HCT116 (cell line): ENCODE measurements at regions not wholly inside any gene's neighbourhood (a gene's known extent, or its start where the extent isn't known, plus 50 kb on each side); places are given as distances from the start of the nearest gene placed in this dataset.

Experiments used
- ATAC-seq: fragments of 200-7000 bp; cut with Tn5 transposase; 2 replicates; pipeline ENCODE4 v1.9.1; 2020; ENCODE audit warnings: mild to moderate bottlenecking, moderate library complexity
- BruUV-seq: library from RNA; stranded (reverse); fragments of 400-500 nt; replicated peaks from 2 replicates; lab custom pipeline; 2021; lab: Mats Ljungman, UMichigan
- CTCF ChIA-PET: fragments of 300-600 bp; sonication (Branson Sonifier 250); formaldehyde crosslinking; loops from one replicate; lab custom pipeline; 2021; ENCODE audit warnings: antibody characterized with exemption; lab: Charles Lee
- POLR2A ChIA-PET: fragments of 300-600, 350-600 bp; sonication (Branson Sonifier 250); formaldehyde crosslinking; loops from one replicate; lab custom pipeline; 2021; ENCODE audit warnings: antibody characterized with exemption; lab: Charles Lee
- RAD21 ChIA-PET, 2 experiments: fragments of 300-600 bp; sonication (Branson Sonifier 250); formaldehyde crosslinking; loops; one replicate each; lab custom pipeline; 2023; ENCODE audit warnings: low total read pairs in 2 of 2; ENCODE audit not compliant: uncharacterized antibody in 2 of 2, unreplicated experiment in 2 of 2, low non-redundant PET in 1 of 2; lab: Charles Lee
- DNase-seq: peaks from one replicate; pipeline ENCODE4 v3.0.0-alpha.2; 2010; ENCODE audit warnings: low read depth, low spot score
- H2AFZ ChIP-seq: fragments of 200-600 bp; shearing (Covaris generic), sonication (generic); 2 replicates; pipeline ENCODE4 v1.6.1; 2017; ENCODE audit warnings: low read depth, mixed run types, mixed read lengths, antibody characterized with exemption, low read length; ENCODE audit not compliant: poor library complexity, severe bottlenecking
- H3K27ac ChIP-seq: 2 replicates; pipeline ENCODE4 v1.5.1; 2012; ENCODE audit warnings: low read depth, low read length
- H3K27me3 ChIP-seq: fragments of 200-600 bp; sonication (generic); 2 replicates; pipeline ENCODE4 v1.6.1; 2016; ENCODE audit warnings: mixed run types, low read length, mixed read lengths; ENCODE audit not compliant: insufficient read depth
- H3K36me3 ChIP-seq, 2 experiments: fragments of 200-500 bp in 1 of 2; fragments of 200-600 bp in 1 of 2; sonication (Bioruptor generic) in 1 of 2; sonication (generic) in 1 of 2; 2 replicates each; pipeline versions ENCODE4 v1.5.1 to v1.6.1; 2014 to 2016; ENCODE audit warnings: low read length in 2 of 2, inconsistent platforms in 1 of 2, mixed read lengths in 1 of 2, mixed run types in 1 of 2; ENCODE audit not compliant: insufficient read depth in 2 of 2, control insufficient read depth in 1 of 2
- H3K4me1 ChIP-seq, 2 experiments: fragments of 200-600 bp in 1 of 2; sonication (generic) in 1 of 2; 2 replicates each; pipeline versions ENCODE4 v1.5.1 to v1.6.1; 2012 to 2017; ENCODE audit warnings: low read length in 2 of 2, inconsistent platforms in 1 of 2, mild to moderate bottlenecking in 1 of 2, mixed read lengths in 1 of 2, mixed run types in 1 of 2, moderate library complexity in 1 of 2; ENCODE audit not compliant: insufficient read depth in 2 of 2, control insufficient read depth in 1 of 2
- H3K4me2 ChIP-seq: fragments of 200-600 bp; sonication (generic); 2 replicates; pipeline ENCODE4 v1.6.1; 2017; ENCODE audit warnings: mixed run types, low read length, mixed read lengths
- H3K4me3 ChIP-seq, 2 experiments: fragments of 200-600 bp in 1 of 2; sonication (generic) in 1 of 2; replicated peaks in 1 of 2; 2 replicates each; pipeline ENCODE4 v1.5.1; 2011 to 2016; ENCODE audit warnings: low read length in 2 of 2, control low read depth in 1 of 2, low read depth in 1 of 2, mild to moderate bottlenecking in 1 of 2, mixed read lengths in 1 of 2, mixed run types in 1 of 2
- H3K79me2 ChIP-seq: fragments of 200-600 bp; sonication (generic); 2 replicates; pipeline ENCODE4 v1.6.1; 2017; ENCODE audit warnings: mild to moderate bottlenecking, mixed run types, low read length, moderate library complexity, mixed read lengths; ENCODE audit not compliant: insufficient read depth
- H3K9ac ChIP-seq: fragments of 200-600 bp; sonication (generic); 2 replicates; pipeline ENCODE4 v1.6.1; 2016; ENCODE audit warnings: low read length, mixed read lengths
- H3K9me2 ChIP-seq: fragments of 200-600 bp; sonication (generic), shearing (Covaris generic); 2 replicates; pipeline ENCODE4 v1.6.1; 2017; ENCODE audit warnings: mixed run types, mild to moderate bottlenecking, moderate library complexity; ENCODE audit not compliant: insufficient read depth
- H3K9me3 ChIP-seq, 2 experiments: fragments of 200-500 bp in 1 of 2; fragments of 200-600 bp in 1 of 2; sonication (Bioruptor generic) in 1 of 2; sonication (generic) in 1 of 2; 2 replicates each; pipeline ENCODE4 v1.6.1; 2014 to 2017; ENCODE audit warnings: low read length in 2 of 2, mixed read lengths in 2 of 2, inconsistent platforms in 1 of 2, low read depth in 1 of 2, mild to moderate bottlenecking in 1 of 2, mixed run types in 1 of 2, moderate library complexity in 1 of 2; ENCODE audit not compliant: control insufficient read depth in 1 of 2, insufficient read depth in 1 of 2
- H4K20me1 ChIP-seq: fragments of 200-600 bp; sonication (generic), shearing (Covaris generic); 2 replicates; pipeline ENCODE4 v1.6.1; 2017; ENCODE audit warnings: mixed run types, mild to moderate bottlenecking, moderate library complexity; ENCODE audit not compliant: insufficient read depth
- CBX3 ChIP-seq: IDR thresholded peaks from 2 replicates; pipeline ENCODE4 v1.6.1; 2012; ENCODE audit warnings: low read depth
- CEBPB ChIP-seq: IDR thresholded peaks from 2 replicates; pipeline ENCODE4 v1.6.1; 2012; ENCODE audit warnings: low read depth
- EGR1 ChIP-seq: IDR thresholded peaks from 2 replicates; pipeline ENCODE4 v1.6.1; 2012; ENCODE audit warnings: low read depth
- ELF1 ChIP-seq: IDR thresholded peaks from 2 replicates; pipeline ENCODE4 v1.6.1; 2012; ENCODE audit warnings: low read depth, borderline replicate concordance
- EZH2 ChIP-seq: fragments of 200-600 bp; sonication (generic); IDR thresholded peaks from 2 replicates; pipeline ENCODE4 v1.6.1; 2017; ENCODE audit warnings: antibody characterized with exemption, mixed run types
- EZH2phosphoT487 ChIP-seq: fragments of 200-600 bp; IDR thresholded peaks from 2 replicates; pipeline ENCODE4 v1.6.1; 2018; ENCODE audit warnings: antibody characterized with exemption, borderline replicate concordance
- FOSL1 ChIP-seq: IDR thresholded peaks from 2 replicates; pipeline ENCODE4 v1.6.1; 2012; ENCODE audit warnings: low read depth
- JUND ChIP-seq: IDR thresholded peaks from 2 replicates; pipeline ENCODE4 v1.6.1; 2012
- MAX ChIP-seq: IDR thresholded peaks from 2 replicates; pipeline ENCODE4 v1.6.1; 2012
- POLR2A ChIP-seq: IDR thresholded peaks from 2 replicates; pipeline ENCODE4 v1.7.0; 2011; ENCODE audit warnings: borderline replicate concordance; ENCODE audit not compliant: insufficient read depth, insufficient read length; ENCODE audit errors: extremely low read depth
- POLR2AphosphoS5 ChIP-seq: IDR thresholded peaks from 2 replicates; pipeline ENCODE4 v1.6.1; 2011; ENCODE audit warnings: mild to moderate bottlenecking, low read depth, low read length, moderate library complexity
- SP1 ChIP-seq: IDR thresholded peaks from 2 replicates; pipeline ENCODE4 v1.6.1; 2012; ENCODE audit warnings: low read depth
- SRF ChIP-seq: IDR thresholded peaks from 2 replicates; pipeline ENCODE4 v1.6.1; 2012; ENCODE audit warnings: low read depth
- TCF7L2 ChIP-seq: IDR thresholded peaks from 2 replicates; pipeline ENCODE4 v1.7.0; 2011; ENCODE audit warnings: borderline replicate concordance, inconsistent platforms; ENCODE audit not compliant: insufficient read depth, insufficient read length; ENCODE audit errors: extremely low read depth
- ZFX ChIP-seq: fragments of 450-650 bp; IDR thresholded peaks from 2 replicates; pipeline ENCODE4 v1.6.1; 2017
- ZNF274 ChIP-seq: fragments of 200-500 bp; sonication (Bioruptor generic); IDR thresholded peaks from 2 replicates; pipeline ENCODE4 v1.6.1; 2014; ENCODE audit warnings: mild to moderate bottlenecking, low read depth, low read length, inconsistent platforms
- intact Hi-C: fragments of 100-400 bp; cut with micrococcal nuclease; formaldehyde crosslinking; loops from 2 replicates; pipeline ENCODE4 v1.10.0; 2022
- TF ChIP-seq, protein P1 (sequence below): IDR thresholded peaks from 2 replicates; pipeline ENCODE4 v1.6.1; 2012; ENCODE audit warnings: low read depth
- TF ChIP-seq, protein P2 (sequence below): IDR thresholded peaks from 2 replicates; pipeline ENCODE4 v1.6.1; 2011; ENCODE audit warnings: mild to moderate bottlenecking, low read length, moderate library complexity; ENCODE audit not compliant: insufficient replicate concordance; ENCODE audit errors: extremely low read depth
- TF ChIP-seq, protein P3 (sequence below), 3 experiments: fragments of 200-600 bp in 1 of 3; sonication (generic) in 1 of 3; IDR thresholded peaks in 2 of 3; conservative IDR thresholded peaks in 1 of 3; 2 replicates each; pipeline ENCODE4 v1.5.1; 2012 to 2017; ENCODE audit warnings: low read depth in 2 of 3, low read length in 2 of 3, antibody characterized with exemption in 1 of 3, borderline replicate concordance in 1 of 3, control low read depth in 1 of 3, mild to moderate bottlenecking in 1 of 3, mixed read lengths in 1 of 3, mixed run types in 1 of 3, moderate library complexity in 1 of 3; ENCODE audit not compliant: insufficient read depth in 1 of 3

DNA sequence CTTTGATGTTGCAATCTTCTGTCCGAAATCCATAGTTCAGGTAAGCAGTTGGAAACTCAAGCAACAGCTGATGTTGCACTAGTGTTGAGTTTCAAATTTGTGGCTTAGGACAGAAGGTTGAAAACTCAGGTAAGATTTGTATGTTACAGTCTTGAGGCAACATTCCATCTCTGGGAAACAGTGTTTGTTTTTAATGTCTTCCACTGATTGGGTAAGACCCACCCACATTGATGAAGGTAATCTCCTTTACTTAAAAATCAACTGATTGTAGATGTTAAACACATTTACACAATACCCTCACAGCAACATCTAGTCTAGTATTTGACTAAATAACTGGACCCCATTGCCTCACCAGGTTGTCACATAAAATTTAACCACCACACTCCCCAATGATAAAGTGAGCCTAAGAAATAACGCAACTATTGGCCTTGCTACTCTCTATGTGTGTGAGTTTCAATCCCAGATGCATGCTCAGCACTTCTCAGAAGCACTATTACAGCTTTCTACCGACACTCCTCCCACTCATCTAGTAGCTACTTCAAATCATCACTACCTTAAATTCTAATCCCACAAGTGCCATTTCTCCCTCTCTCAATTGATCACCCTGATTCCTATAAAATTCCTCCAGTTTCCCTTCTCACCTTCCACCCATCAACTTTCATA lies 164.0 kb downstream of the MBD2 start:
- Histone ChIP-seq H3K4me2 (no peak overlapping the region), H3K4me3 (no peak overlapping the region), H4K20me1 (no peaks in the 10 kb centered on the region), H3K36me3 (no peaks in the 10 kb centered on the region), H3K79me2 (no peaks in the 10 kb centered on the region), H3K27ac (no peak overlapping the region), H3K27me3 (no peaks in the 10 kb centered on the region), H3K9ac (no peak overlapping the region), H3K9me2 (no peaks in the 10 kb centered on the region), H3K4me1 (no peaks in the 10 kb centered on the region), H3K9me3 (no peaks in the 10 kb centered on the region), H2AFZ (no peak overlapping the region)
- intact Hi-C loops: no loop called here
- POLR2A ChIA-PET: no interaction called here
- no TSS peak for BruUV-seq
- DNase-seq: no peak
- TF ChIP-seq, protein P1, sequence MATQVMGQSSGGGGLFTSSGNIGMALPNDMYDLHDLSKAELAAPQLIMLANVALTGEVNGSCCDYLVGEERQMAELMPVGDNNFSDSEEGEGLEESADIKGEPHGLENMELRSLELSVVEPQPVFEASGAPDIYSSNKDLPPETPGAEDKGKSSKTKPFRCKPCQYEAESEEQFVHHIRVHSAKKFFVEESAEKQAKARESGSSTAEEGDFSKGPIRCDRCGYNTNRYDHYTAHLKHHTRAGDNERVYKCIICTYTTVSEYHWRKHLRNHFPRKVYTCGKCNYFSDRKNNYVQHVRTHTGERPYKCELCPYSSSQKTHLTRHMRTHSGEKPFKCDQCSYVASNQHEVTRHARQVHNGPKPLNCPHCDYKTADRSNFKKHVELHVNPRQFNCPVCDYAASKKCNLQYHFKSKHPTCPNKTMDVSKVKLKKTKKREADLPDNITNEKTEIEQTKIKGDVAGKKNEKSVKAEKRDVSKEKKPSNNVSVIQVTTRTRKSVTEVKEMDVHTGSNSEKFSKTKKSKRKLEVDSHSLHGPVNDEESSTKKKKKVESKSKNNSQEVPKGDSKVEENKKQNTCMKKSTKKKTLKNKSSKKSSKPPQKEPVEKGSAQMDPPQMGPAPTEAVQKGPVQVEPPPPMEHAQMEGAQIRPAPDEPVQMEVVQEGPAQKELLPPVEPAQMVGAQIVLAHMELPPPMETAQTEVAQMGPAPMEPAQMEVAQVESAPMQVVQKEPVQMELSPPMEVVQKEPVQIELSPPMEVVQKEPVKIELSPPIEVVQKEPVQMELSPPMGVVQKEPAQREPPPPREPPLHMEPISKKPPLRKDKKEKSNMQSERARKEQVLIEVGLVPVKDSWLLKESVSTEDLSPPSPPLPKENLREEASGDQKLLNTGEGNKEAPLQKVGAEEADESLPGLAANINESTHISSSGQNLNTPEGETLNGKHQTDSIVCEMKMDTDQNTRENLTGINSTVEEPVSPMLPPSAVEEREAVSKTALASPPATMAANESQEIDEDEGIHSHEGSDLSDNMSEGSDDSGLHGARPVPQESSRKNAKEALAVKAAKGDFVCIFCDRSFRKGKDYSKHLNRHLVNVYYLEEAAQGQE: no peak
- TF ChIP-seq JUND (no peak), EZH2 (no peak), SP1 (no peak), ZNF274 (no peak), EGR1 (no peak), CBX3 (no peak), EZH2phosphoT487 (no peak), ELF1 (no peak), ZFX (no peak), POLR2AphosphoS5 (no peak), POLR2A (no peak), FOSL1 (no peak), TCF7L2 (no peak), CEBPB (no peak), MAX (no peak), SRF (no peak)
- TF ChIP-seq, protein P2, sequence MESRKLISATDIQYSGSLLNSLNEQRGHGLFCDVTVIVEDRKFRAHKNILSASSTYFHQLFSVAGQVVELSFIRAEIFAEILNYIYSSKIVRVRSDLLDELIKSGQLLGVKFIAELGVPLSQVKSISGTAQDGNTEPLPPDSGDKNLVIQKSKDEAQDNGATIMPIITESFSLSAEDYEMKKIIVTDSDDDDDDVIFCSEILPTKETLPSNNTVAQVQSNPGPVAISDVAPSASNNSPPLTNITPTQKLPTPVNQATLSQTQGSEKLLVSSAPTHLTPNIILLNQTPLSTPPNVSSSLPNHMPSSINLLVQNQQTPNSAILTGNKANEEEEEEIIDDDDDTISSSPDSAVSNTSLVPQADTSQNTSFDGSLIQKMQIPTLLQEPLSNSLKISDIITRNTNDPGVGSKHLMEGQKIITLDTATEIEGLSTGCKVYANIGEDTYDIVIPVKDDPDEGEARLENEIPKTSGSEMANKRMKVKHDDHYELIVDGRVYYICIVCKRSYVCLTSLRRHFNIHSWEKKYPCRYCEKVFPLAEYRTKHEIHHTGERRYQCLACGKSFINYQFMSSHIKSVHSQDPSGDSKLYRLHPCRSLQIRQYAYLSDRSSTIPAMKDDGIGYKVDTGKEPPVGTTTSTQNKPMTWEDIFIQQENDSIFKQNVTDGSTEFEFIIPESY: no peak
- TF ChIP-seq, protein P3, sequence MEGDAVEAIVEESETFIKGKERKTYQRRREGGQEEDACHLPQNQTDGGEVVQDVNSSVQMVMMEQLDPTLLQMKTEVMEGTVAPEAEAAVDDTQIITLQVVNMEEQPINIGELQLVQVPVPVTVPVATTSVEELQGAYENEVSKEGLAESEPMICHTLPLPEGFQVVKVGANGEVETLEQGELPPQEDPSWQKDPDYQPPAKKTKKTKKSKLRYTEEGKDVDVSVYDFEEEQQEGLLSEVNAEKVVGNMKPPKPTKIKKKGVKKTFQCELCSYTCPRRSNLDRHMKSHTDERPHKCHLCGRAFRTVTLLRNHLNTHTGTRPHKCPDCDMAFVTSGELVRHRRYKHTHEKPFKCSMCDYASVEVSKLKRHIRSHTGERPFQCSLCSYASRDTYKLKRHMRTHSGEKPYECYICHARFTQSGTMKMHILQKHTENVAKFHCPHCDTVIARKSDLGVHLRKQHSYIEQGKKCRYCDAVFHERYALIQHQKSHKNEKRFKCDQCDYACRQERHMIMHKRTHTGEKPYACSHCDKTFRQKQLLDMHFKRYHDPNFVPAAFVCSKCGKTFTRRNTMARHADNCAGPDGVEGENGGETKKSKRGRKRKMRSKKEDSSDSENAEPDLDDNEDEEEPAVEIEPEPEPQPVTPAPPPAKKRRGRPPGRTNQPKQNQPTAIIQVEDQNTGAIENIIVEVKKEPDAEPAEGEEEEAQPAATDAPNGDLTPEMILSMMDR (IDR thresholded peaks at IDR 0.05 in 2 of 3, conservative IDR thresholded peaks at IDR 0.05 in 1 of 3; ENCODE audit: borderline replicate concordance in 1 of 3, insufficient read depth in 1 of 3, low read depth in 2 of 3, low read length in 2 of 3): no peak
- RAD21 ChIA-PET: no interaction called here
- CTCF ChIA-PET: no interaction called here
- no peak for ATAC-seq
